Endothelial cell of umbilical vein (primary cell): ENCODE measurements at regions not wholly inside any gene's neighbourhood (a gene's known extent, or its start where the extent isn't known, plus 50 kb on each side); places are given as distances from the start of the nearest gene placed in this dataset.

Experiments used
- BruUV-seq: library from RNA; stranded (reverse); fragments of 400-500 nt; replicated peaks from 2 replicates; lab custom pipeline; 2021; lab: Mats Ljungman, UMichigan
- CTCF ChIA-PET: fragments of 300-600, 350-600 bp; sonication (Branson Sonifier 250); formaldehyde crosslinking; loops from one replicate; lab custom pipeline; 2021; ENCODE audit warnings: antibody characterized with exemption, inconsistent platforms; lab: Charles Lee
- POLR2A ChIA-PET: fragments of 300-600, 350-600 bp; sonication (Branson Sonifier 250); formaldehyde crosslinking; loops from one replicate; lab custom pipeline; 2021; ENCODE audit warnings: antibody characterized with exemption, inconsistent platforms; lab: Charles Lee
- DNase-seq: peaks from one replicate; pipeline ENCODE4 v3.0.0-alpha.2; 2011; ENCODE audit warnings: low read depth, low spot score
- FAIRE-seq: peaks from 2 replicates; lab custom pipeline; 2011; peaks lifted over from hg19 to GRCh38; lab: Jason Lieb, UNC
- H2AFZ ChIP-seq: 2 replicates; pipeline ENCODE4 v1.6.0; 2012; ENCODE audit warnings: low read depth, low read length, control low read depth, inconsistent platforms
- H3K27ac ChIP-seq: 2 replicates; pipeline ENCODE4 v1.5.1; 2011; ENCODE audit warnings: low read depth, mild to moderate bottlenecking, control low read depth, low read length, moderate library complexity; ENCODE audit not compliant: insufficient read depth
- H3K27me3 ChIP-seq, 2 experiments: 2 replicates each; pipeline versions ENCODE4 v1.6.0 to v1.6.1; 2011; ENCODE audit warnings: low read length in 2 of 2, mixed read lengths in 1 of 2; ENCODE audit not compliant: control insufficient read depth in 2 of 2, insufficient read depth in 2 of 2
- H3K36me3 ChIP-seq, 2 experiments: 2 replicates in 1 of 2; 3 replicates in 1 of 2; pipeline ENCODE4 v1.5.1; 2011; ENCODE audit warnings: low read length in 2 of 2, mild to moderate bottlenecking in 1 of 2, moderate library complexity in 1 of 2; ENCODE audit not compliant: control insufficient read depth in 2 of 2, insufficient read depth in 2 of 2; ENCODE audit errors: extremely low read depth in 1 of 2
- H3K4me1 ChIP-seq: 3 replicates; pipeline ENCODE4 v1.5.1; 2011; ENCODE audit warnings: mild to moderate bottlenecking, low read length; ENCODE audit not compliant: control insufficient read depth, insufficient read depth; ENCODE audit errors: extremely low read depth
- H3K4me2 ChIP-seq: 2 replicates; pipeline ENCODE4 v1.6.1; 2011; ENCODE audit warnings: low read length, control low read depth, mixed read lengths; ENCODE audit not compliant: insufficient read depth
- H3K4me3 ChIP-seq, 3 experiments: fragments of 200-600 bp in 1 of 3; sonication (generic), shearing (Covaris generic) in 1 of 3; replicated peaks in 1 of 3; 2 replicates each; pipeline ENCODE4 v1.5.1; 2011 to 2016; ENCODE audit warnings: control low read depth in 3 of 3, low read length in 3 of 3, mild to moderate bottlenecking in 2 of 3, inconsistent platforms in 1 of 3, low read depth in 1 of 3, moderate library complexity in 1 of 3; ENCODE audit not compliant: insufficient read depth in 1 of 3
- H3K79me2 ChIP-seq: 2 replicates; pipeline ENCODE4 v1.6.0; 2012; ENCODE audit warnings: low read length, inconsistent platforms; ENCODE audit not compliant: control insufficient read depth, insufficient read depth
- H3K9ac ChIP-seq: replicated peaks from 2 replicates; pipeline ENCODE3; 2011; ENCODE audit warnings: low read length, control low read depth; ENCODE audit not compliant: insufficient read depth; ENCODE audit errors: extremely low read depth
- H3K9me1 ChIP-seq: replicated peaks from 3 replicates; pipeline ENCODE4 v1.6.0; 2011; ENCODE audit warnings: mild to moderate bottlenecking, low read length; ENCODE audit not compliant: control insufficient read depth, insufficient read depth; ENCODE audit errors: extremely low read depth
- H3K9me3 ChIP-seq: replicated peaks from 2 replicates; pipeline ENCODE4 v1.5.1; 2012; ENCODE audit warnings: low read length, inconsistent platforms; ENCODE audit not compliant: control insufficient read depth, insufficient read depth
- H4K20me1 ChIP-seq: replicated peaks from 2 replicates; pipeline ENCODE3; 2011; ENCODE audit warnings: mild to moderate bottlenecking, low read length; ENCODE audit not compliant: control insufficient read depth, insufficient read depth; ENCODE audit errors: extremely low read depth
- CTCF ChIP-seq, 2 donors: IDR thresholded peaks; 1 replicate in 1 of 2; 2 replicates in 1 of 2; pipeline ENCODE4 v1.5.1; 2011; ENCODE audit warnings: low read length in 2 of 2, mild to moderate bottlenecking in 2 of 2, moderate library complexity in 2 of 2, control low read depth in 1 of 2, inconsistent platforms in 1 of 2, low read depth in 1 of 2; ENCODE audit not compliant: insufficient read depth in 1 of 2; ENCODE audit errors: extremely low read depth in 1 of 2
- EZH2 ChIP-seq: IDR thresholded peaks from 2 replicates; pipeline ENCODE4 v1.6.1; 2012; ENCODE audit warnings: borderline replicate concordance, low read depth, mild to moderate bottlenecking, moderate library complexity, low read length, inconsistent platforms; ENCODE audit not compliant: severe bottlenecking
- FOS ChIP-seq: IDR thresholded peaks from 2 replicates; pipeline ENCODE4 v1.6.1; 2011; ENCODE audit warnings: mild to moderate bottlenecking, low read length, moderate library complexity, borderline replicate concordance; ENCODE audit not compliant: insufficient read depth
- GATA2 ChIP-seq: IDR thresholded peaks from 2 replicates; pipeline ENCODE4 v1.7.0; 2011; ENCODE audit warnings: low read depth, mild to moderate bottlenecking, moderate library complexity, mixed read lengths, low read length; ENCODE audit not compliant: insufficient read length, insufficient read depth
- JUN ChIP-seq: IDR thresholded peaks from 2 replicates; pipeline ENCODE4 v1.6.1; 2011; ENCODE audit warnings: borderline replicate concordance, low read depth; ENCODE audit not compliant: insufficient read length, insufficient read depth
- MYC ChIP-seq: IDR thresholded peaks from one replicate; pipeline ENCODE4 v1.6.1; 2011; ENCODE audit warnings: mild to moderate bottlenecking, low read depth, low read length
- POLR2A ChIP-seq: IDR thresholded peaks from 2 replicates; pipeline ENCODE4 v1.6.1; 2012; ENCODE audit warnings: low read depth, mild to moderate bottlenecking, control low read depth, low read length
- POLR2AphosphoS5 ChIP-seq: IDR thresholded peaks from 2 replicates; pipeline ENCODE4 v1.6.1; 2012; ENCODE audit warnings: low read depth, mild to moderate bottlenecking, control low read depth, low read length, moderate library complexity; ENCODE audit not compliant: insufficient read depth
- dilution Hi-C: fragments of 300-500 bp; cut with MboI; formaldehyde crosslinking; loops from one replicate; pipeline ENCODE4 v1.15.0; 2019; ENCODE audit warnings: low sequenced_read_pairs; ENCODE audit not compliant: extremely low pct_ligation_motif_present
- intact Hi-C: fragments of 100-400 bp; cut with micrococcal nuclease; formaldehyde crosslinking; loops from one replicate; pipeline ENCODE4 v1.10.0; 2022
- TF ChIP-seq, protein P1 (sequence below): IDR thresholded peaks from 2 replicates; pipeline ENCODE4 v1.6.1; 2011; ENCODE audit not compliant: insufficient read depth, insufficient read length

- Histone ChIP-seq H3K4me3 (no peak overlapping the region), H4K20me1 (no peaks in the 10 kb centered on the region), H3K9me1 (no peaks in the 10 kb centered on the region), H3K27me3 (no peaks in the 10 kb centered on the region), H3K9ac (no peak overlapping the region), H3K4me1 (no peaks in the 10 kb centered on the region), H2AFZ (no peak overlapping the region), H3K79me2 (no peaks in the 10 kb centered on the region), H3K9me3 (no peaks in the 10 kb centered on the region), H3K27ac (no peak overlapping the region), H3K4me2 (no peak overlapping the region), H3K36me3 (no peaks in the 10 kb centered on the region)
- dilution Hi-C loops (no loop called here), intact Hi-C loops (no loop called here)
- BruUV-seq = no TSS peak
- ChIA-PET POLR2A (interaction anchor here (0.7 kb wide), 1 partner anchor 15 kb away, joined by 3 read pairs; no protein-coding TSS in a partner anchor), CTCF (interaction anchor here (1.2 to 2.0 kb wide), 3 partner anchors 10 to 20 kb away, joined by 4 to 8 read pairs (median 4); no protein-coding TSS in a partner anchor)
- no peak for TF ChIP-seq JUN
- TF ChIP-seq POLR2A = no peak
- TF ChIP-seq GATA2 = no peak
- TF ChIP-seq, protein P1, sequence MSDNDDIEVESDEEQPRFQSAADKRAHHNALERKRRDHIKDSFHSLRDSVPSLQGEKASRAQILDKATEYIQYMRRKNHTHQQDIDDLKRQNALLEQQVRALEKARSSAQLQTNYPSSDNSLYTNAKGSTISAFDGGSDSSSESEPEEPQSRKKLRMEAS = no peak
- TF ChIP-seq POLR2AphosphoS5 = no peak
- TF ChIP-seq MYC = no peak
- TF ChIP-seq EZH2 = no peak
- TF ChIP-seq FOS = no peak
- TF ChIP-seq CTCF (IDR thresholded peaks at IDR 0.05; ENCODE audit: extremely low read depth in 1 of 2, insufficient read depth in 1 of 2, low read depth in 1 of 2, low read length in 2 of 2) = no peak
- no peak for DNase-seq
- no peak for FAIRE-seq
These were observed 57.0 kb upstream of the RBFOX2 start for GRCh38 chr22:36085476-36086169.
